Neural cell (in vitro differentiated cells): ENCODE measurements at regions not wholly inside any gene's neighbourhood (a gene's known extent, or its start where the extent isn't known, plus 50 kb on each side); places are given as distances from the start of the nearest gene placed in this dataset.

ENCODE experiments used
- POLR2AphosphoS5 ChIP-seq: IDR thresholded peaks from 2 replicates; pipeline ENCODE4 v1.6.1; 2012
- RAD21 ChIP-seq: fragments of 450-650 bp; conservative IDR thresholded peaks from 2 replicates; pipeline ENCODE4 v1.6.1; 2014; ENCODE audit warnings: antibody characterized with exemption, mild to moderate bottlenecking, moderate library complexity
- TF ChIP-seq, protein P1 (sequence below): fragments of 450-650 bp; IDR thresholded peaks from 2 replicates; pipeline ENCODE4 v1.5.1; 2014; ENCODE audit warnings: antibody characterized with exemption, mild to moderate bottlenecking, moderate library complexity; ENCODE audit not compliant: poor library complexity, severe bottlenecking

DNA sequence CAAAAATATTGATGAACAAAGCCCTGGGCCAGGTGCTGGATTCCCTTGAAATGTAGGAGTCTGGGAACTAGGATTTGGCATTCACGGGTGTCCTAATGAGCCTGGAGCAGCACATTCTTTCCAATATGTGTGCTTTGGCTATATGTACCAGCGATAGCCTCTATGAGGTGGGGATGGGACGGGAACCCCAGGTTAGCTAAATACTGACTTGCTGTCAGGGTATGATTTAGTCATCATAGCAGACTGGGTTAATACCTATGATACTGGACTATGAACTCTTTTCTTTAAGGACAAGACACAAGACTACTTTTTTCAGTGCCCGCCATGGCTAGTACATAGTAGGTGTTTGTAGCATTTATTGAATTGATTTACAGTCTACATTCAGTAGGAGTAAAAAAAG, 152.7 kb downstream of the KCNRG start:
- TF ChIP-seq, protein P1, sequence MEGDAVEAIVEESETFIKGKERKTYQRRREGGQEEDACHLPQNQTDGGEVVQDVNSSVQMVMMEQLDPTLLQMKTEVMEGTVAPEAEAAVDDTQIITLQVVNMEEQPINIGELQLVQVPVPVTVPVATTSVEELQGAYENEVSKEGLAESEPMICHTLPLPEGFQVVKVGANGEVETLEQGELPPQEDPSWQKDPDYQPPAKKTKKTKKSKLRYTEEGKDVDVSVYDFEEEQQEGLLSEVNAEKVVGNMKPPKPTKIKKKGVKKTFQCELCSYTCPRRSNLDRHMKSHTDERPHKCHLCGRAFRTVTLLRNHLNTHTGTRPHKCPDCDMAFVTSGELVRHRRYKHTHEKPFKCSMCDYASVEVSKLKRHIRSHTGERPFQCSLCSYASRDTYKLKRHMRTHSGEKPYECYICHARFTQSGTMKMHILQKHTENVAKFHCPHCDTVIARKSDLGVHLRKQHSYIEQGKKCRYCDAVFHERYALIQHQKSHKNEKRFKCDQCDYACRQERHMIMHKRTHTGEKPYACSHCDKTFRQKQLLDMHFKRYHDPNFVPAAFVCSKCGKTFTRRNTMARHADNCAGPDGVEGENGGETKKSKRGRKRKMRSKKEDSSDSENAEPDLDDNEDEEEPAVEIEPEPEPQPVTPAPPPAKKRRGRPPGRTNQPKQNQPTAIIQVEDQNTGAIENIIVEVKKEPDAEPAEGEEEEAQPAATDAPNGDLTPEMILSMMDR, result no peak
- TF ChIP-seq POLR2AphosphoS5 (no peak), RAD21 (no peak)
